ENCODE measurements at regions not wholly inside any gene's neighbourhood (a gene's known extent, or its start where the extent isn't known, plus 50 kb on each side); places are given as distances from the start of the nearest gene placed in this dataset.
"Not testable (repeated sequence)": the region's sequence is repeated elsewhere in the genome, so short reads cannot be mapped to it uniquely, and the experiment has no call there.

DNA sequence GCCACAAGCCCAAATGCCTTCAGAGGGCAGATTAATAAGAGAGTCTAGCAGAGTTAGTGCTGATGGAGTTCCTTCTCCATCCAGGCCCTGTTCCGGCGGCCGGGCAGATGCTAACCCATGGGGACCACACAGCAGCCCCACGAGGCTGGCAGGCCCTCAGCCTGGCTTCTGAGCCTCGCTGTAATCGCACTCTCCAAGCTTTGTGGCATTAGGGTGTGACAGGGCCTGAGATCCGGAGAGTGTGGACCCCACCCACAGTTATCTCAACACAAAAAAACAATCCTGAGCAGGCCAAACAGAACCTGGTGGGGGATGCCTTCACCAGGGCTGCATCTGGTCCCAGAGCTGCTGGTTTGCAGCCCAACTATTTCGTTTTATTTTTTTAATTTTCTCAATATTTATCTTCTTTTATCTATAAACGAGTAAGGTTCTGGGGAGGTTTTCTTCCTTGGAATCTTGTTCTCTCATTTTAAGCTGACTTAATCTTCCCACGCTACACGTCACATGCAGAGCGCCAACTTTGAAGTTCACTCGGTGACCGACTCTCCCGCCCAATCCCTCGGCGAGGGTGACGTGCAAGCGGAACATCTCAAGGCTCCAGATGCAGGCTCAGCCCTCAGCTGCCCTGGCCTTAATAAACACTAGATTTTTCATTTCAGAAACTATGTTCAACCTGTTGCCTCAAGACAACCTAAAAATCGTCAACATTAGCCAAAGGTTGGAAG lies 372.4 kb downstream of the BCL2L11 start:
- DNase-seq (ENCODE audit: low spot score) = not testable (repeated sequence)

DNA sequence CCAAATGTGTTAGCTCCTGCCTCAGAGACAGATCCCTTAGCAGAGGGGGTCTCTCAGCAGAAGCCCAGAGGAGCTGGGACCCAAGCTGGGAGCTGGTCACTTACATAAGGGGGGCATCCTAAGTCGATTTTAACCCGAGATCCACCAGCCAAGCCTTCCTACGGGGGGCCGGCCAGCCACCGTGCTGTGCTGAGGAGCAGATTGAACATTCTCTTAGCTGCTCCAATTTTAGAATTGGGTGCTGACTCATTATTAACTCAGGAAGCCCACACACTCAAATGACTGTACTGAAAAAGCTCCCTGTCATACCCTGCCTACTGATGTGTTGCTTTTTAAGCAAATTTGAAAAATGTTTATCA lies 373.0 kb downstream of the BCL2L11 start:
- DNase-seq (ENCODE audit: low spot score) = not testable (repeated sequence)

DNA sequence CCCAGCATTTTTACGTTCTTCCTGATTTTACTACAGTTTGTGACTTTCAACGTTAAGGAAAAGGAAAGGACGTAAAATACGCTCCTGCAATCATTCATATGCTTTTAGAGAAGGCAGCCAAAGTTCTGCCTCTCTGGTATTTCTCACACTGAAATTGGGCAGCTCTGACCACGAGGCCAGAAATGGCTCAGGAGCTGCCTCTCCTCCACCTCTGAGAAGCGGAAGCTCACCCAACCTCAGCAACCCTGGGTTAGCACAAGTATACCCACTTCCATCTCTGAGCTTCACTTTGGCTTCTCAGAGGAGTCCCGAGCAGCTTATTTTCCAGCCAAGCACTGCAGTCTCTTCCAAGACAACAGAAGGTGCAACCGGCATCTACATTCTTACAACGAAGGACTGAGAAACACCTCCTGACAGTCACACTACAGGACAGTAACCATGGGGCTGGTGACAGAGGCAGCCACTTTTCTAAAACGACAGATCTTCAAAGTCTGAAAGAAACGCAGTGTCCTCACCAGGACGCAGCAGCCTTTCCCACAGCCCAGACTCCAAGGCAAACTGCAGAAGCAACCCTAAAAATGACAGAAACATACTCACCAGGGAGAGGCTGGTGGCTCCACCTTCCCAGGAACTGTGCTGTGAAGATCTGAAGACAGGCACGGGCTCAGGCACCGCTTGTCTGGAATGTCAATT lies 373.7 kb downstream of the BCL2L11 start:
- not testable (repeated sequence) for DNase-seq (ENCODE audit: low spot score)

DNA sequence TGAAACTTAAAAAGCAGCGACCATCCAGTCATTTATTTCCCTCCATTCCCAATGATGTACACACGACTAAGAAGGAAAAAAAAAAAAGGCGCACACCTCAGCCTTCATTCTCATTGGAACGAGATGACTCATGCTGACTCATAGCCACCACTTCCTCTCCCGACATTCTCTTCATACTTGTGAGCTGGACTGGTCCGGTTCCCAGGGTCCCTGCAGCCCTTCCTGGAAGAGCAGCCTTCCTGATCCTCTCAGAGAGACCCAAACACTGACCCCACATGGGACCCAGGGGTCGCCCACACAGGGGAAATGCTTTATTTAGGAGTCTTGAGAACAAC lies 374.2 kb downstream of the BCL2L11 start:
- DNase-seq (ENCODE audit: low spot score) = not testable (repeated sequence)

DNA sequence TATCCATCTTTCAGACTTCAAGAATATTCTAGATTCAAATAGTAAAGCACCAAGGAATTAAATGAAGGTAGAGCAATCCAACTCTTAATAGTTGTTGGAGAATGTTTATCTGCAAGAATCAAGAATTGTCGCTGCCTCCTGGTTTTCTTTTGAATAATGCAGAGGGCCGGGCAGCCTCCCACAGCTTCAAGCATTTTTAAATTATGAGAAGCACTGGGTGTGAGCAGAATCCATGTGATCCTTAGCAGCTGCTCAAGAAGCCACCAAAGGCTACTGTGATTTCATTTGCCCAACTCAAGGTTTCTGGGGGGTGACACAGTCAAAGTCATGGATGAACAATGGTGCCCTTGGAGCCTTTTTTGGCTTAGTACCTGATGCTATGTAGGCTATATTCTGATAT lies 374.9 kb downstream of the BCL2L11 start:
- DNase-seq (ENCODE audit: low spot score) = not testable (repeated sequence)

DNA sequence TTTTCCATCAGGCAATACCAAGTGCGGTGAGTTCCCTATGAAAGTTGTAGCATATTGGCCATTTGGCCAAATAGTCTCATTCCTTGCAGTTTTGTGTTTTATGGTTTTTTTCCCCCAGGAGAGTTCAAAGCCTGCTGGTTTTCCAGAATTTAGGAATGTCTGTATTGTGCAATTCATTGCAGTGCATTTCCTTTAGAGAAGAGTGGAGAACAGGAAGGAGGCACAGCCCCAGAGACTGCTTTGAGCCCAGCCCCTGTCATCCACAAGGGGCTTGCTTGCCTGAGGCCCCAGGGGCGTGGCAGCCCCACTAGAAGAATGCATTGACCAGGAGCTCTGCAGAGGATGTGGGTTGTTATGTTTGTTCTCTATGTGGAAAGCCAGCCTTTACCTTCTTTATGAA lies 375.5 kb downstream of the BCL2L11 start:
- DNase-seq (ENCODE audit: low spot score) = not testable (repeated sequence)

DNA sequence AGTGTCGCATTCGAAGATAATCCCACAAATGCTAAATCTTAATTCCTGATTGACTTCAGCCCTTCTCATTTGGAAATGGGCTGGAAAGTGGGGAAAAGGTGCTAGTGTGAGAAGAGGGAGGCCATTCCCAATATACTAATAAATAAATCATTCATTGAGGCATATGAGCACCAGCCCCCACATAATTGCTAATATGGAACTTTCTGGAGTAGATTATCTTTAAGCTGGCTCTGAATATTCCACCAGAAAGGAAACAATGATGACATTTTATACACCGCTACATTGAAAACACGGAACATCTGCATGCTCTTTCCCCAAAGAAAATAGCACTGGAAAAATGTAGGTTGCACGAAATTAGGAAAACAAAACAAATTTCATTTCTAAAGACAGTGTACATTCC lies 376.1 kb downstream of the BCL2L11 start:
- not testable (repeated sequence) for DNase-seq (ENCODE audit: low spot score)

DNA sequence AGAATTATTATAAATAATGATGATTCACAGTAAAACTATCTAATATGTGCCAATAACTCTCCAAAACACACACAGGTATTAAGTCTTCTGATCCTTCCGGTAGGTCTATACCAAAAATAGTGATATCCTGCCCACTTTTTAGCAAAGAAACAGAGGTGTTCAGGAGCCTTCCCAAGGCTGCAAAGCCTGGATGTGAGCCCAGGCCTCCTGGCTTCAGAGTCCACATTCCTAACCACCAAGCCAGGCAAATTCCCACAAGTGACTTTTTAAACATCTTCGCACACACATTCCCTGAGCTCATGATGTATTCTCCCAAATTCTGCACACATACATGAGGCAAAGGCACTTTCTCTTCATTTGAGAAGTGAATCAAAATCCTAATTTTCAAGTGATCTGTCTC lies 376.6 kb downstream of the BCL2L11 start:
- DNase-seq (ENCODE audit: low spot score) = not testable (repeated sequence)

DNA sequence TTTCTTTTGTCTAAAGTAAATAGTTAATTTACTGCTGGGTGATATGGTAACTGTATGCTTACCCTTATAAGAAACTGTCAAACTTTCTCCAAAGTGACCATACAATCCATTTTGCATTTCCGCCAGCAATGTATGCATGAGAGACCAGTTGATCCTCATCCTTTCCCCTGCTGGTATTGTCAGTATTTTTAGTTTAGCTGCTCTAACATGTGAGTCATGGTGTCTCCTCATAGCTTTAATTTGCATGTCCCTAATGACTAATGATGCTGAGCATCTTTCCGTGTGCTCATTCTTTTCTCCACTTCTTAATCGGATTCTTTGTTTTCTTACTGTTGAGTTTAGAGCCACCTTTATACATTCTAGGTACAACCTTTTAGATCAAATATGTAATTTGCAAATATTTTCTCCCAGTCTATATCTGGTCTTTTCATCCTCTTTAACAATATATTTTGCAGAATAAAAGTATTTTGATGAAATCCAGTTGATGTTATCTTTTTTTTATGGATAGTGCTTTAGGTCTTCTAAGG lies 379.9 kb downstream of the BCL2L11 start:
- DNase-seq (ENCODE audit: low spot score) = not testable (repeated sequence)

DNA sequence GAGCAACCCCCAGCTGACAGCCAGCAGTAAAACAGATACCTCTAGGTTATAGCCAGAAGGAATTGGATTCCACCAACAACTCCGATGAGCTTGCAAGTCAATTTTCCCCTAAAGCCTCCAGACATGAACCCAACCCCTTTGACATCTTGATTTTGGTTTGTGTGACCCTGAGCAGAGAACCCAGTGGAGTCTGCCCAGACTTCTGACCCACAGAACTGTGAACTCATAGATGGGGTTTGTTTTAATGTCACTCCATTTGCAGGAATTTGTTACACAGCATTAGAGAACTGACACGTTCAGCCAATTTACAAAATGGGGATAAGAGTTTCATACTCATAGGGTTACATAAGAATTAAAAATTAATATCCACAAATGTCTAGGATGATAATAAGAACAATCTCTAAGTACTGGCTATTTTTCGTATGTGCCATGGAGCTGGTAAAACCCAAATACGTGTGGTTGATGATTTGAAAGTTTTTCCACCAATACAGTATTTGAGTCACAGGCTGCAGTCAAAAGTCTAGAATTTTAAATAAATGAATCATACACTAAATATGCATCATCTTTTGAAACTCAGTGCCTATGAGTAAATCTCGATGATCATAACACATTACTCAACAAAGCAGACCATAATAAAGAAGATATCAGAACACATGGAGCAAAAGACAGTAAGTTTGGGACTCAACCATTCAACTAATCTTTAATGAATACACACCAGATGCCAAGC lies 380.0 kb downstream of the ANAPC1 start:
- not testable (repeated sequence) for DNase-seq (ENCODE audit: low spot score)

DNA sequence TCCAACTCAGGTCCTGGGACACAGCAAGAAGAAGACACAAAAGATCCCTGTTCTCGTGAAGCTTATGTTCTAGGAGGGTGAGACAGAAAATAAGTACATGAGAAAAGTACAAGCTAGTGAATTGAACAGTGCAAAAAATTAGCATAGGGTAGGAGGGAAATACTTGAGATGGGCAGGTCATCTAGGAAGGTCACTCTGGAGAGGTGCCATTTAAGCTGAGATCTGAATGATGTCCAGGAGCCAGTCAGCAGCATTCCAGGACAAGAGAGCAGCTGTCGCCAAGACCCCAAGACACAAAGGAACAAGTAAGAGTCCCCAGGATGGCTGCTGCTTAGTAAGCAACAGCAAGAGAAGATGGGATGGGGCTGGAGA lies 379.4 kb downstream of the ANAPC1 start:
- DNase-seq (ENCODE audit: low spot score) = not testable (repeated sequence)

DNA sequence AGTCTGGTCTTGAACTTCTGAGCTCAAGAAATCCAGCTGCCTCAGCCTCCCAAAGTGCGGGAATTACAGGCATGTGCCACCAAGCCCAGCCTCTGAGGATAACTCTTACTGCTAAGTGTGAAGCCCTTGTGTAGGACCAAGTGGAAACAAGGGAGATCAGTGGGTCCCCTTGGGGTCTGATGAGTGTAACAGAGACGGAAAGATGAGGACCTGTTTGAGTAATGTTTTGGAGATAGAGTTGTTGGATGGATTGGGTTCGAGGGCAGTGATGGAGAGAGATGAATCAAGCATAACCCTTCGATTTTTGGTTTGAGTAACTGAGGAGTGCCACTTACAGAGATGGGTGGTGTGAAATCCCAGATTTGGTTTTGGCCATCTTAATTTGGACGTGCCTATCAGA lies 378.7 kb downstream of the ANAPC1 start:
- DNase-seq (ENCODE audit: low spot score) = not testable (repeated sequence)

DNA sequence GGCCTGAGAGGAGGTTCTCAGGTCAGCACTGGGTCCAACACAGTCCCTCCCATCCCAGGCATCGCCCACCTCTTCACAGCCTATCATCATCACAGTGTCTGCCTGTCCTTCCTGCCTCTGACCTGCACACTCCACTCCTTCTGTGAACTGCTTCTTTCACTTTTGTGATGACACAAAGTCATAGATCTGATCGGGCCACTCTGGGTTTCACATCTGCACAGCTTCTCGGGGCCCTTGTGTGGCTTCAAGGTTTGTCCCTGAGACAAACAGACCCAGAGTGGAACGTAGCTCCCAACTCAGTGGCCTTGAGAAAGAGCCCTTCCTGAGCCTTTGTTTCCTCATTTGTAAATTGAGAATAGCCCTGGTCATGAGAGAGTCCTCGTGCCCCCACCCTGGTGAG lies 377.1 kb downstream of the ANAPC1 start:
- DNase-seq (ENCODE audit: low spot score) = not testable (repeated sequence)

DNA sequence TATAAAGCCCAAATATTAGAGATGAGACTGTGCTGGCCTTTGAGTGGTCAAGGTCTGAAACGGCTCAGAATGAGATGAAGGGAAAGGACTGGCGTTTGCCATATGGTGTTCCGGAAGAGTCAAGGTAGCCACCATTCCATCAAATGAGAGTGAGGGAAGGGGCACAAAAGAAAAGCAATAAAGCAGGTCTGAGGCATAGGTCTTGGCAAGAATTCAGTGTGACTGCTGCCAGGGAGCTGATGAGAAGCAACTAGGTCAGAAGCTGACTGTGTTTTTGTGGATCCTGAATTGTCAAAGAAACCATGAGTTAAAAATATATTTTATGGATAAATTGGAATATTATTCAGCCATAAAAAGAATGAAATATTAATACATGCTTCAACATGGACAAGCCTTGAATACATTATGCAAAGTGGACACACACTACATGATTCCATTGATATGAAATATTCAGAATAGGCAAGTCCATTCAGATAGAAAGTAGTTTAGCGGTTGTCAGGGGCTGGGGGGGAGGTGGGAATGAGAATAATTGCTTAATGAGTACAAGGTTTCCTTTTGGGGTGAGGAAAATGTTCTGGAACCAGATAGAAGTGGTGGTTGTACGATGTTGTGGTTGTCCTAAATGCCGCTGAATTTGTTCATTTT lies 374.6 kb downstream of the ANAPC1 start:
- DNase-seq (ENCODE audit: low spot score) = not testable (repeated sequence)

DNA sequence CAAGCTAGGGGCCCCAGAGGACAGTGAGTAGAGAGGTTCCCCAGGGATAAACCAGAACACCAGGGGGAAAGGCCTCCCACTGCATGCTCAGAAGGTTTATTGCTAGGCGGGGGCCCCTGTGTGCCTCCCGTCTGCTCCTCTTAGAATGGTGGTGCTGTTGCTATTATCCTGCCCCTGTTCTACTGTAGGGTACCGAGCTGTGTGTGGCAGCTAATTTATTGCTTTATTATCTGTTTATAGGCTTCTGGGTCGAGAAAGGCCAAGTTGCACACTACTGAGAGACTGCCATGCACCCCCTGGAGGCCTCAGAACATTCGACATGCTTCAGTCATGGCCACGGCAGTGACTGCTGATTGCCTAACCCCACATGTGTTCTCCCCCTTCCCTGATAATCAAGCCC lies 373.6 kb downstream of the ANAPC1 start:
- DNase-seq (ENCODE audit: low spot score) = not testable (repeated sequence)

DNA sequence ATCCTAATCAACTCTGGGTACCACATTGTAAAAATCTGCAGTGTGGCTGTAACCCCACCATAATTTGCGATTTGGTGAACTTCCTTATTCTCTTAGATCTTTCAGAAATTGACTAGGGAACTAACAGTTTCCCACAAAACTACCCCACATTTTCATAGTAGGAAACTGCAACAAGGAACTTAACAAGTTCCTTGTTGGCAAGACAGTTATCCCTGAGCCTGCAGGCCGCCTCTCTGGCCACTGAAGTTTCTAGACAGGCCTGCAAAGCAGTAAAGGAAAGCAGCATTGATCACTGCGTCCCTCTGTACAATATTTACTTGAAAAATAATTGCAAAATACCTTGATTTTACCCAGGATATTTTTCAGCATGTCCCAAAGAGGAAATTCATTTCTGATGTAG lies 372.9 kb downstream of the ANAPC1 start:
- DNase-seq (ENCODE audit: low spot score) = not testable (repeated sequence)

DNA sequence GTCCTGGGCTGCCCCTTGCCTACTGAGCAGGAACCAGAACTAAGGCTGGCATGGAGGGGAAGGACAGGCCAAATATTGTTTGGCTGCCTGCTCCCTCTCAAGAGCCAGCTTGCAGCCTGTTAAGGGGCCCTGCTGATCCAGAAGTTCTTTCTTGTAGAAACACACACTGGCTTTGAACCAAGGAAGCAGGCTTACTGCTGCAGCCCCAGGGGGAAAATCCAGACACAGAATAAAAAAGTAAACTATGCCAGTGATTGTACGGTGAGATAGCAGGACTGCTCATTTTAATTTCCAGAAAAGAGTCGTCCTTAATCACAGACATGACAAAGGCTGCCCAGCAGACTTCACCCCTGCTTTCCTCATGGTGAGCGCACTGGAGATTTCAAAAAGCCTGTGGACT lies 371.6 kb downstream of the ANAPC1 start:
- not testable (repeated sequence) for DNase-seq (ENCODE audit: low spot score)

DNA sequence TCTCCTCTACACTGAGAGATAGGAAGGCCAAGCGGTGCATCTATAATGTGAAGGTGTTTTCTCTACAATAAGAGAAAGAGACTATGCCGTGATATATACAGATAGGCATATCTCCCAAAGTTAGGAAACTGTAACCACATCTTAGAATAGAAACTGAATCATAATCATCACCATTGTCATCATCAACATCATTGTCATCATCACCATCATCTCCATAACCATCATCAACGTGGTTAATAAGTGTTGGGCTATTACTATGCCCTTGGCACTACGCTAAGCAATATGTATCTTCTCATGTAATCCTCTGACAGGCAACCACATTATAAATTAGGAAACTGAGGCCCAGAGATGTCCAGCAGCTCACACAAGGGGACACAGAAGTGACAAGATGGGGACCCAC lies 369.9 kb downstream of the ANAPC1 start:
- DNase-seq (ENCODE audit: low spot score) = not testable (repeated sequence)

DNA sequence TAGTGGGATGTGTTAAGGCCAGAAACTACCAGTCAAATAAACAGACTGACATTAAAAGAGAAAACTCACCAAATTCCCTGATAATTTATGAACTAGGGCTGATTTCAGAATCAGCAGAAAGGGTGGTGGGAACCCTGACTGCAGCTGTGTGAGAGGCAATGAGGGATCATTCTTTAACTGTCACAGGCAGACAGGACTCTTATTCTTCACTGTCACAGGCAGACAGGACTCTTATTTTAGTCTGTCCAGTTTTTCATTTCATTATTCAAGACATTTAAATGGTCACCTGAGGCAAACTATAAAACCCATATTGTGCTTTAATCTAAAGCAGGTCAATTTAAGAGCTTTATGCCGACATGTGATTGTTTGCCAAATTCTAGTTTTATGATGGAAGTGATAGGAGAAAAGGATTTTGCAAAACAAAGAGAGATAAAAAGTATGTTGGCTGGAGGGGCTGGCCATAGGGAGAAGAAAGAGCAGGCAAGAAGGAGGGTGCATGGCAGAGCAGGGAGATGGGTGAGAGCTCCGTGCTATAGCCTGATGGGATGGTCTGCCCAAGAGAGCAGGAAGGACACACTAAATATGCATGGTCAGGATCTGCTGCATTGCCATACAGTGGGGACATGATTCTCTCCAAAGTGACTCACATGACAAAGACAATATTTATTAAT lies 366.8 kb downstream of the ANAPC1 start:
- DNase-seq (ENCODE audit: low spot score) = not testable (repeated sequence)

DNA sequence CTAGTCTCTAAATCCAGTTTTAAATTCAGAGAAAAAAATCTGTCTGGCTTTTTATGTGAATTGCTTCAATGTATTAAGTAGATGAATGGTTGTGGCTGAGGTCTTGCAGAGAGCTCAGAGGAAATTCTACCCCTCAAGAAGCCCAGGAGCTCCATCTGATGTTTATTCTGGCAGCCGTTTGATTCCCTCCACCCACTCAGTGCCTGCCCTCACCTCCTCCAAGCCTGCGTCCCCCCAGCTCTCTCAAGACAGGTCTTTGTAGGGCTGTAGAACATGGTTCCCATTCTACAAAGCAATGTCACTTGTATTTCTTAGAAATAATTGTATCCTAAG lies 366.3 kb downstream of the ANAPC1 start:
- DNase-seq (ENCODE audit: low spot score) = not testable (repeated sequence)

DNA sequence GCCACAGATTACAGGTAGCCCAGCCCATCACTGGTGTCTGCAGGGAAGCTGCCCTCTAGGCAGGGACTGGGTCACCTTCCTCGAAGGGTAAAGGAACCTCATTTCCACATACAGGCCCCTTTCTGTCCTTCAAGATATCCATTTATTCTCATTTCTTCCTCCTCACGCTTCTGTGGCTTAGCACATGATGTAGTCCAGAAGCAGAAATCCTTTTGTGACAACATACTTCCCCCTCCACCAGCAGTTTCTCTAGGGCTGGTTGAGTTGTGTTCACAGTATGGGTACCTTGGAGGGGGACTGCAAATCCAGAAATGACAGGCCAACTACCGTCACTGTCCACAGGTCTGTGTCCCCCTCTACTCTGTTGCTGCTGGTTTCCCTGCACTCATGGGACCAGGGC lies 364.9 kb downstream of the ANAPC1 start:
- DNase-seq (ENCODE audit: low spot score) = no peak
